OCI-LY1 (cell line): ENCODE measurements at regions not wholly inside any gene's neighbourhood (a gene's known extent, or its start where the extent isn't known, plus 50 kb on each side); places are given as distances from the start of the nearest gene placed in this dataset.
"Not testable (repeated sequence)": the region's sequence is repeated elsewhere in the genome, so short reads cannot be mapped to it uniquely, and the experiment has no call there.

Source experiments
- H2AFZ ChIP-seq: fragments of 200-600 bp; sonication (generic), shearing (Covaris generic); 2 replicates; pipeline ENCODE4 v1.6.0; 2014; ENCODE audit warnings: antibody characterized with exemption, mild to moderate bottlenecking, low read length
- H3F3A ChIP-seq: fragments of 200-600 bp; sonication (generic), shearing (Covaris generic); 2 replicates; pipeline ENCODE4 v1.6.0; 2014; ENCODE audit warnings: mild to moderate bottlenecking, antibody characterized with exemption, low read length, moderate library complexity; ENCODE audit not compliant: insufficient read depth
- H3K27ac ChIP-seq: fragments of 200-600 bp; sonication (generic); 2 replicates; pipeline ENCODE4 v1.5.1; 2014; ENCODE audit warnings: low read length, mixed run types, mild to moderate bottlenecking, low read depth; ENCODE audit not compliant: poor library complexity, severe bottlenecking
- H3K27me3 ChIP-seq: fragments of 200-600 bp; sonication (generic); 2 replicates; pipeline ENCODE4 v1.6.0; 2014; ENCODE audit warnings: antibody characterized with exemption, mild to moderate bottlenecking, low read length, moderate library complexity; ENCODE audit not compliant: insufficient read depth
- H3K36me3 ChIP-seq: fragments of 200-600 bp; sonication (generic); 2 replicates; pipeline ENCODE4 v1.6.1; 2014; ENCODE audit warnings: mild to moderate bottlenecking, antibody characterized with exemption, low read length, moderate library complexity, mixed read lengths; ENCODE audit not compliant: insufficient read depth
- H3K4me1 ChIP-seq: fragments of 200-600 bp; sonication (generic); 2 replicates; pipeline ENCODE4 v1.5.1; 2014; ENCODE audit warnings: mild to moderate bottlenecking, low read length, moderate library complexity; ENCODE audit not compliant: insufficient read depth, severe bottlenecking
- H3K4me2 ChIP-seq: fragments of 200-600 bp; sonication (generic), shearing (Covaris generic); 2 replicates; pipeline ENCODE4 v1.6.1; 2014; ENCODE audit warnings: low read length
- H3K4me3 ChIP-seq: fragments of 200-600 bp; sonication (generic); 2 replicates; pipeline ENCODE4 v1.5.1; 2014; ENCODE audit warnings: low read length, low read depth, mild to moderate bottlenecking, mixed read lengths; ENCODE audit not compliant: poor library complexity, severe bottlenecking
- H3K79me2 ChIP-seq: fragments of 200-600 bp; shearing (Covaris generic); 2 replicates; pipeline ENCODE4 v1.6.1; 2016; ENCODE audit warnings: mixed run types, low read length, mixed read lengths; ENCODE audit not compliant: insufficient read depth
- H3K9ac ChIP-seq: fragments of 200-600 bp; sonication (generic), shearing (Covaris generic); 2 replicates; pipeline ENCODE4 v1.6.1; 2014; ENCODE audit warnings: mild to moderate bottlenecking, low read length, mixed read lengths
- H3K9me2 ChIP-seq: fragments of 200-600 bp; sonication (generic), shearing (Covaris generic); 2 replicates; pipeline ENCODE4 v1.6.1; 2014; ENCODE audit warnings: low read depth, mild to moderate bottlenecking, low read length, mixed read lengths
- H3K9me3 ChIP-seq: fragments of 200-600 bp; shearing (Covaris generic); 2 replicates; pipeline ENCODE4 v1.6.1; 2014; ENCODE audit warnings: low read length, mixed read lengths
- H4K20me1 ChIP-seq: fragments of 200-600 bp; sonication (generic), shearing (Covaris generic); 2 replicates; pipeline ENCODE4 v1.6.0; 2016; ENCODE audit warnings: mild to moderate bottlenecking, low read length; ENCODE audit not compliant: insufficient read depth
- EZH2 ChIP-seq: fragments of 200-600 bp; sonication (generic), shearing (Covaris generic); IDR thresholded peaks from 2 replicates; pipeline ENCODE4 v1.8.0; 2017; ENCODE audit warnings: borderline replicate concordance, mixed run types, mild to moderate bottlenecking, antibody characterized with exemption, low read length, moderate library complexity, mixed read lengths
- TF ChIP-seq, protein P1 (sequence below): fragments of 200-600 bp; sonication (generic), shearing (Covaris generic); IDR thresholded peaks from 2 replicates; pipeline ENCODE4 v1.5.1; 2017; ENCODE audit warnings: mild to moderate bottlenecking, antibody characterized with exemption, low read length, moderate library complexity, mixed read lengths

DNA sequence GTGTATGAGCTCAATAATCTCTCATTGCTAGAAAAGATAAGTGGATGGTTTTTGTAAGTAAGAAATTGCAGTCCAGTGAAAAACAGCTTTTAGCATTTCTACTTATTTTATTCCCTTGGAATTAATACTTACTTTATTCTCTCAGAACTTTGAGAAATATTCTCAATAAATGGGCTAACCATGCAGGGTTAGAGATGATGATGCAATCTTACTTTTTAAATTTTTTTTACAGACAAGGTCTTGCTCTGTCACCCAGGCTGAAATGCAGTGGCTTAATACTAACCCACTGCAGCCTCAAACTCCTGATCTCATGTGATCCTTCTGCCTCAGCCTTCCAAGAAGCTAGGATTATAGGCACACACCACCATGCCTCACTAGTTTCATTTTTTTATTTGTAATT lies 440.8 kb upstream of the ZP4 start:
- H3K9ac ChIP-seq: no peak overlapping the region
- H3K9me3 ChIP-seq: no peaks in the 10 kb centered on the region
- H3K9me2 ChIP-seq: no peaks in the 10 kb centered on the region
- H3K79me2 ChIP-seq: no peaks in the 10 kb centered on the region
- H3K36me3 ChIP-seq: no peaks in the 10 kb centered on the region
- H3K4me3 ChIP-seq: no peak overlapping the region
- TF ChIP-seq, protein P1, sequence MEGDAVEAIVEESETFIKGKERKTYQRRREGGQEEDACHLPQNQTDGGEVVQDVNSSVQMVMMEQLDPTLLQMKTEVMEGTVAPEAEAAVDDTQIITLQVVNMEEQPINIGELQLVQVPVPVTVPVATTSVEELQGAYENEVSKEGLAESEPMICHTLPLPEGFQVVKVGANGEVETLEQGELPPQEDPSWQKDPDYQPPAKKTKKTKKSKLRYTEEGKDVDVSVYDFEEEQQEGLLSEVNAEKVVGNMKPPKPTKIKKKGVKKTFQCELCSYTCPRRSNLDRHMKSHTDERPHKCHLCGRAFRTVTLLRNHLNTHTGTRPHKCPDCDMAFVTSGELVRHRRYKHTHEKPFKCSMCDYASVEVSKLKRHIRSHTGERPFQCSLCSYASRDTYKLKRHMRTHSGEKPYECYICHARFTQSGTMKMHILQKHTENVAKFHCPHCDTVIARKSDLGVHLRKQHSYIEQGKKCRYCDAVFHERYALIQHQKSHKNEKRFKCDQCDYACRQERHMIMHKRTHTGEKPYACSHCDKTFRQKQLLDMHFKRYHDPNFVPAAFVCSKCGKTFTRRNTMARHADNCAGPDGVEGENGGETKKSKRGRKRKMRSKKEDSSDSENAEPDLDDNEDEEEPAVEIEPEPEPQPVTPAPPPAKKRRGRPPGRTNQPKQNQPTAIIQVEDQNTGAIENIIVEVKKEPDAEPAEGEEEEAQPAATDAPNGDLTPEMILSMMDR: no peak
- TF ChIP-seq EZH2: no peak
- H3K27ac ChIP-seq: no peak overlapping the region
- H3K27me3 ChIP-seq: no peaks in the 10 kb centered on the region
- H3F3A ChIP-seq: no peaks in the 10 kb centered on the region
- no peaks in the 10 kb centered on the region for H3K4me1 ChIP-seq
- H2AFZ ChIP-seq: no peak overlapping the region
- no peak overlapping the region for H3K4me2 ChIP-seq
- no peaks in the 10 kb centered on the region for H4K20me1 ChIP-seq

DNA sequence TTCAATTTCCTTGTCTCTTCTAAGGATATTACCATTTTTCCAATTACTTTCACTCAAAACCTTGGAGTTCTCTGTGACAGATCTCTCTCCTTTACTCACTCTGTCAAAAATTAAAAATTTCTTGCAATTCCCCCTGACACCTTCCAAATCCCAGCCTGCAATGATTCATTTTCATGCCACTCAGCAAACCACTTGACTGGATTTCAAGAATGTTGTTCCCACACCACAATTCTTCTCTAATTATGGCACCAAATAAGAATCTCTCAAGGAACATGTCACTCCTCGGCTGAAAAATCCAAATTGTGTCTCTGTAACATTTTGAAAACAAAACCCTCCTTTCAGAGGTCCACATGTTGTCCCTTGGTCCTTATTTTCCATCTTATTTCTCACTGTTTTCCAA lies 438.9 kb upstream of the ZP4 start:
- TF ChIP-seq, protein P1: no peak
- no peak for TF ChIP-seq EZH2
- H3K27ac ChIP-seq: no peak overlapping the region
- H2AFZ ChIP-seq: no peak overlapping the region

GRCh38 chr1:238327033-238327432 lies 436.3 kb upstream of the ZP4 start:
- H4K20me1 ChIP-seq, H3K27me3 ChIP-seq, H3K27ac ChIP-seq, H3K4me3 ChIP-seq, H3K36me3 ChIP-seq, H2AFZ ChIP-seq, H3F3A ChIP-seq, H3K4me2 ChIP-seq, H3K79me2 ChIP-seq, H3K9ac ChIP-seq, H3K9me2 ChIP-seq, H3K9me3 ChIP-seq, H3K4me1 ChIP-seq: not testable (repeated sequence)

More for the DNA sequence above, 438.9 kb upstream of the ZP4 start:
- H4K20me1 ChIP-seq: no peaks in the 10 kb centered on the region
- no peaks in the 10 kb centered on the region for H3K27me3 ChIP-seq
- H3K9ac ChIP-seq: no peak overlapping the region
- H3K4me3 ChIP-seq: no peak overlapping the region
- no peaks in the 10 kb centered on the region for H3K4me1 ChIP-seq
- no peaks in the 10 kb centered on the region for H3K79me2 ChIP-seq
- no peak overlapping the region for H3K4me2 ChIP-seq
- no peaks in the 10 kb centered on the region for H3K9me2 ChIP-seq
- no peaks in the 10 kb centered on the region for H3K9me3 ChIP-seq
- no peaks in the 10 kb centered on the region for H3F3A ChIP-seq
- no peaks in the 10 kb centered on the region for H3K36me3 ChIP-seq

GRCh38 chr1:238326479-238326878 lies 435.8 kb upstream of the ZP4 start:
- not testable (repeated sequence) for H3K27me3 ChIP-seq, H3K9ac ChIP-seq, H3K79me2 ChIP-seq, H3K36me3 ChIP-seq, H3K4me1 ChIP-seq, H3K9me3 ChIP-seq, H3F3A ChIP-seq, H3K4me2 ChIP-seq, H3K27ac ChIP-seq, H4K20me1 ChIP-seq, H3K4me3 ChIP-seq, H3K9me2 ChIP-seq, H2AFZ ChIP-seq
